CD14-positive monocyte (primary cell): ENCODE measurements at regions not wholly inside any gene's neighbourhood (a gene's known extent, or its start where the extent isn't known, plus 50 kb on each side); places are given as distances from the start of the nearest gene placed in this dataset.
"Not testable (repeated sequence)": the region's sequence is repeated elsewhere in the genome, so short reads cannot be mapped to it uniquely, and the experiment has no call there.

Experiments
- DNase-seq, 3 donors: peaks; one replicate each; pipeline ENCODE4 v3.0.0-alpha.2; 2011 to 2022
- H2AFZ ChIP-seq: 2 replicates; pipeline ENCODE4 v1.6.0; 2012; ENCODE audit warnings: mild to moderate bottlenecking, low read depth, low read length, inconsistent platforms; ENCODE audit not compliant: insufficient read depth, poor library complexity, severe bottlenecking
- H3K27ac ChIP-seq, 2 donors: 1 replicate in 1 of 2; 2 replicates in 1 of 2; pipeline ENCODE4 v1.5.1; 2012 to 2013; ENCODE audit warnings: low read length in 2 of 2, control low read depth in 1 of 2, inconsistent platforms in 1 of 2, low read depth in 1 of 2, mild to moderate bottlenecking in 1 of 2
- H3K27me3 ChIP-seq, 2 donors: one replicate each; pipeline versions ENCODE4 v1.6.0 to v1.6.1; 2011 to 2013; ENCODE audit warnings: low read length in 2 of 2; ENCODE audit not compliant: control insufficient read depth in 2 of 2, insufficient read depth in 2 of 2
- H3K36me3 ChIP-seq, 2 donors: replicated peaks in 1 of 2; 1 replicate in 1 of 2; 2 replicates in 1 of 2; pipeline versions ENCODE4 v1.5.1 to v1.6.1; 2012 to 2013; ENCODE audit warnings: low read length in 2 of 2, control low read depth in 1 of 2, inconsistent platforms in 1 of 2, mild to moderate bottlenecking in 1 of 2; ENCODE audit not compliant: insufficient read depth in 2 of 2, control insufficient read depth in 1 of 2
- H3K4me1 ChIP-seq, 2 donors: 1 replicate in 1 of 2; 2 replicates in 1 of 2; pipeline versions ENCODE4 v1.5.1 to v1.6.1; 2012 to 2013; ENCODE audit warnings: low read length in 2 of 2, control low read depth in 1 of 2, inconsistent platforms in 1 of 2, mild to moderate bottlenecking in 1 of 2, moderate library complexity in 1 of 2; ENCODE audit not compliant: insufficient read depth in 2 of 2, control insufficient read depth in 1 of 2
- H3K4me2 ChIP-seq: replicated peaks from 2 replicates; pipeline ENCODE3; 2012; ENCODE audit warnings: low read length, moderate library complexity, mild to moderate bottlenecking; ENCODE audit not compliant: poor library complexity, severe bottlenecking; ENCODE audit errors: extremely low read depth
- H3K4me3 ChIP-seq, 3 experiments: fragments of 200-600 bp in 1 of 3; sonication (generic) in 1 of 3; replicated peaks in 1 of 3; 1 replicate in 2 of 3; 2 replicates in 1 of 3; pipeline ENCODE4 v1.5.1; 2011 to 2013; ENCODE audit warnings: low read length in 3 of 3, mild to moderate bottlenecking in 3 of 3, control low read depth in 2 of 3, low read depth in 2 of 3, inconsistent platforms in 1 of 3, moderate library complexity in 1 of 3
- H3K79me2 ChIP-seq: 2 replicates; pipeline ENCODE4 v1.6.0; 2012; ENCODE audit warnings: mild to moderate bottlenecking, control low read depth, inconsistent platforms, low read length, moderate library complexity; ENCODE audit not compliant: insufficient read depth
- H3K9ac ChIP-seq: 2 replicates; pipeline ENCODE4 v1.6.0; 2017; ENCODE audit warnings: low read length, mild to moderate bottlenecking; ENCODE audit not compliant: insufficient read depth, poor library complexity, severe bottlenecking
- H3K9me3 ChIP-seq, 2 donors: replicated peaks in 1 of 2; 1 replicate in 1 of 2; 2 replicates in 1 of 2; pipeline versions ENCODE4 v1.5.1 to v1.6.1; 2012 to 2013; ENCODE audit warnings: low read length in 2 of 2, control low read depth in 1 of 2; ENCODE audit not compliant: control insufficient read depth in 1 of 2, insufficient read depth in 1 of 2
- H4K20me1 ChIP-seq: 2 replicates; pipeline ENCODE4 v1.6.0; 2012; ENCODE audit warnings: mild to moderate bottlenecking, low read length, control low read depth, moderate library complexity; ENCODE audit not compliant: insufficient read depth
- H3K27ac Mint-ChIP-seq, 7 donors: one replicate each; pipeline ENCODE4 v1.8.0; 2020; ENCODE audit warnings: mild to moderate bottlenecking in 7 of 7, mixed read lengths in 7 of 7, moderate library complexity in 6 of 7, inconsistent platforms in 2 of 7
- H3K27me3 Mint-ChIP-seq, 3 donors: one replicate each; pipeline ENCODE4 v1.8.0; 2021 to 2022; ENCODE audit warnings: low read depth in 3 of 3, mild to moderate bottlenecking in 3 of 3, mixed read lengths in 3 of 3, moderate library complexity in 3 of 3, inconsistent platforms in 1 of 3
- H3K36me3 Mint-ChIP-seq, 2 donors: one replicate each; pipeline ENCODE4 v1.8.0; 2020; ENCODE audit warnings: mixed read lengths in 2 of 2, inconsistent platforms in 1 of 2, mild to moderate bottlenecking in 1 of 2
- H3K4me1 Mint-ChIP-seq: one replicate; pipeline ENCODE4 v1.8.0; 2020; ENCODE audit warnings: mild to moderate bottlenecking, mixed read lengths
- H3K4me3 Mint-ChIP-seq, 2 donors: one replicate each; pipeline ENCODE4 v1.8.0; 2020; ENCODE audit warnings: mild to moderate bottlenecking in 2 of 2, mixed read lengths in 2 of 2, moderate library complexity in 1 of 2
- H3K9me3 Mint-ChIP-seq, 7 donors: one replicate each; pipeline ENCODE4 v1.8.0; 2020 to 2022; ENCODE audit warnings: mixed read lengths in 7 of 7, mild to moderate bottlenecking in 6 of 7, moderate library complexity in 6 of 7, inconsistent platforms in 2 of 7
- WGBS: methylation state at CpG from one replicate; pipeline ENCODE4 v1.1.5; 2013; ENCODE audit warnings: missing lambda C conversion rate; ENCODE audit not compliant: insufficient coverage; 5-methylcytosine and 5-hydroxymethylcytosine counted together
- intact Hi-C, 2 donors: fragments of 100-400 bp; cut with micrococcal nuclease; formaldehyde crosslinking; loops; one replicate each; pipeline versions ENCODE4 v1.15.0 to v1.15.1; 2023
- TF ChIP-seq, protein P1 (sequence below): fragments of 200-600 bp; IDR thresholded peaks from one replicate; pipeline ENCODE4 v1.8.0; 2022; ENCODE audit warnings: antibody characterized with exemption, mild to moderate bottlenecking

DNA sequence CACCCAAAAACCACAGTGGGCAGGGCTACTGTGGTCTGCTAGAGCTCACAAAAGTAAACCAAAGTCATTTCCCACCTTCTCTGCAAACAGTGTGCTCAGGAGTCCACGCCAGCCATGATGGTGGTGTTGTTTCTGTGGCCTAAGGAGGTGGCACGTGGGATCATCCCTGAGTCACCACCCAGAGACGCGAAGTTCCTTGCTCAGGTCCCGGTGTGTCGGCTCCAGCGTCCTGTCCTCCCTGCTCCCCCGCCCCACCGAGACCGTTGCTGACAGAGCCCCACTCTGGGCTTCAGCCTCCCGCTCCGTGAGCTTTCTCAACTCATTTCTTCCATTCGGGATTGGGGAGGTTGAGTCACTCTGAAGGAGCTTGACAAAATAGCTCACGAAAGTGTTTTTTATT is 118.7 kb downstream of the NPTX2 start:
- peaks cover 3 to 8% (median 6%) of the 10 kb centered on the region in 3 donors for H3K27me3 Mint-ChIP-seq
- Histone ChIP-seq H3K9ac (no peak overlapping the region), H3K79me2 (no peaks in the 10 kb centered on the region), H3K27me3 (no peaks in the 10 kb centered on the region), H2AFZ (no peak overlapping the region), H3K4me3 (no peak overlapping the region), H4K20me1 (no peaks in the 10 kb centered on the region), H3K36me3 (no peaks in the 10 kb centered on the region), H3K4me2 (no peak overlapping the region), H3K27ac (no peak overlapping the region), H3K4me1 (no peaks in the 10 kb centered on the region), H3K9me3 (peaks cover 0 to 4% of the 10 kb centered on the region in 2 donors)
- H3K4me3 Mint-ChIP-seq: no peak overlapping the region
- WGBS: 89% methylated on average over 7 of the region's 14 CpGs
- no peaks in the 10 kb centered on the region for H3K4me1 Mint-ChIP-seq
- intact Hi-C loops: no loop called here
- no peak for DNase-seq
- no peaks in the 10 kb centered on the region for H3K36me3 Mint-ChIP-seq
- H3K27ac Mint-ChIP-seq: no peak overlapping the region
- TF ChIP-seq, protein P1, sequence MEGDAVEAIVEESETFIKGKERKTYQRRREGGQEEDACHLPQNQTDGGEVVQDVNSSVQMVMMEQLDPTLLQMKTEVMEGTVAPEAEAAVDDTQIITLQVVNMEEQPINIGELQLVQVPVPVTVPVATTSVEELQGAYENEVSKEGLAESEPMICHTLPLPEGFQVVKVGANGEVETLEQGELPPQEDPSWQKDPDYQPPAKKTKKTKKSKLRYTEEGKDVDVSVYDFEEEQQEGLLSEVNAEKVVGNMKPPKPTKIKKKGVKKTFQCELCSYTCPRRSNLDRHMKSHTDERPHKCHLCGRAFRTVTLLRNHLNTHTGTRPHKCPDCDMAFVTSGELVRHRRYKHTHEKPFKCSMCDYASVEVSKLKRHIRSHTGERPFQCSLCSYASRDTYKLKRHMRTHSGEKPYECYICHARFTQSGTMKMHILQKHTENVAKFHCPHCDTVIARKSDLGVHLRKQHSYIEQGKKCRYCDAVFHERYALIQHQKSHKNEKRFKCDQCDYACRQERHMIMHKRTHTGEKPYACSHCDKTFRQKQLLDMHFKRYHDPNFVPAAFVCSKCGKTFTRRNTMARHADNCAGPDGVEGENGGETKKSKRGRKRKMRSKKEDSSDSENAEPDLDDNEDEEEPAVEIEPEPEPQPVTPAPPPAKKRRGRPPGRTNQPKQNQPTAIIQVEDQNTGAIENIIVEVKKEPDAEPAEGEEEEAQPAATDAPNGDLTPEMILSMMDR: no peak
- peaks cover 3 to 8% (median 5%) of the 10 kb centered on the region in 7 donors for H3K9me3 Mint-ChIP-seq

DNA sequence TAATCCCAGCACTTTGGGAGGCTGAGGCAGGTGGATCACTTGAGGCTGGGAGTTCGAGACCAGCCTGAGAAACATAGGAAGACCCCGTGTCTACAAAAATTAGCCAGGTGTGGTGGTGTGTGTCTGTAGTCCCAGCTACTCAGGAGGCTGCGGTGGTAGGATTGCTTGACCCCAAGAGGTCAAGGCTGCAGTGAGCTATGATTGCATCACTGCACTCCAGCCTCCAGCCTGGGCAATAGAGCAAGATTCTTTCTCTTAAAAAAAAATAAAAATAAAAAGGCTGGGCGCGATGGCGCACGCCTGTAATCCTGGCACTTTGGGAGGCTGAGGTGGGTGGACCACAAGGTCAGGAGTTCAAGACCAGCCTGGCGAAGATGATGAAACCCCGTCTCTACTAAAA is 119.4 kb downstream of the NPTX2 start:
- WGBS: 100% methylated on average over 3 of the region's 9 CpGs
- H3K4me3 ChIP-seq, H3K9me3 ChIP-seq, intact Hi-C loops, H3K27me3 ChIP-seq, H3K9ac ChIP-seq, H4K20me1 ChIP-seq, DNase-seq, H2AFZ ChIP-seq, H3K4me3 Mint-ChIP-seq, H3K27ac ChIP-seq, H3K27ac Mint-ChIP-seq, H3K36me3 Mint-ChIP-seq, H3K79me2 ChIP-seq, H3K9me3 Mint-ChIP-seq, H3K4me1 ChIP-seq, H3K27me3 Mint-ChIP-seq, H3K4me2 ChIP-seq, H3K4me1 Mint-ChIP-seq, H3K36me3 ChIP-seq: not testable (repeated sequence)
